Astrocyte (in vitro differentiated cells and primary cell): ENCODE measurements at regions not wholly inside any gene's neighbourhood (a gene's known extent, or its start where the extent isn't known, plus 50 kb on each side); places are given as distances from the start of the nearest gene placed in this dataset.

ENCODE experiments used
- DNase-seq: peaks from one replicate; pipeline ENCODE4 v3.0.0-alpha.2; 2010; ENCODE audit warnings: low read depth
- FAIRE-seq: peaks from 2 replicates; lab custom pipeline; 2011; peaks lifted over from hg19 to GRCh38; lab: Jason Lieb, UNC
- H2AFZ ChIP-seq: 2 replicates; pipeline ENCODE4 v1.6.0; 2012; ENCODE audit warnings: low read depth, low read length, inconsistent platforms
- H3K27ac ChIP-seq: 2 replicates; pipeline ENCODE4 v1.5.1; 2011; ENCODE audit warnings: low read depth, low read length, inconsistent platforms
- H3K27me3 ChIP-seq: 2 replicates; pipeline ENCODE4 v1.6.0; 2011; ENCODE audit warnings: low read length, inconsistent platforms; ENCODE audit not compliant: insufficient read depth
- H3K36me3 ChIP-seq: 2 replicates; pipeline ENCODE4 v1.5.1; 2011; ENCODE audit warnings: low read length, inconsistent platforms; ENCODE audit not compliant: insufficient read depth
- H3K4me1 ChIP-seq: 2 replicates; pipeline ENCODE4 v1.5.1; 2011; ENCODE audit warnings: low read length, inconsistent platforms; ENCODE audit not compliant: insufficient read depth
- H3K4me2 ChIP-seq: 2 replicates; pipeline ENCODE4 v1.6.0; 2012; ENCODE audit warnings: low read length, inconsistent platforms
- H3K4me3 ChIP-seq: 2 replicates; pipeline ENCODE4 v1.5.1; 2011; ENCODE audit warnings: low read depth, mild to moderate bottlenecking, low read length, inconsistent platforms; ENCODE audit not compliant: insufficient read depth
- H3K79me2 ChIP-seq: 2 replicates; pipeline ENCODE4 v1.6.0; 2012; ENCODE audit warnings: mild to moderate bottlenecking, low read length, inconsistent platforms; ENCODE audit not compliant: insufficient read depth
- H3K9ac ChIP-seq: 2 replicates; pipeline ENCODE4 v1.6.0; 2012; ENCODE audit warnings: mild to moderate bottlenecking, low read length, inconsistent platforms
- H3K9me3 ChIP-seq: 2 replicates; pipeline ENCODE4 v1.5.1; 2012; ENCODE audit warnings: low read depth, mild to moderate bottlenecking, low read length, inconsistent platforms; ENCODE audit not compliant: insufficient read depth
- H4K20me1 ChIP-seq: 2 replicates; pipeline ENCODE4 v1.6.0; 2012; ENCODE audit warnings: low read length, inconsistent platforms; ENCODE audit not compliant: insufficient read depth
- H3K27ac Mint-ChIP-seq: one replicate; pipeline ENCODE4 v1.8.0; 2021; ENCODE audit warnings: mild to moderate bottlenecking, mixed read lengths; ENCODE audit not compliant: unreplicated experiment
- H3K27me3 Mint-ChIP-seq: one replicate; pipeline ENCODE4 v1.8.0; 2021; ENCODE audit warnings: low read depth, mixed read lengths; ENCODE audit not compliant: unreplicated experiment
- H3K36me3 Mint-ChIP-seq: one replicate; pipeline ENCODE4 v1.8.0; 2021; ENCODE audit warnings: low read depth, mixed read lengths; ENCODE audit not compliant: unreplicated experiment
- H3K4me1 Mint-ChIP-seq: one replicate; pipeline ENCODE4 v1.8.0; 2021; ENCODE audit warnings: low read depth, mixed read lengths; ENCODE audit not compliant: unreplicated experiment
- H3K4me3 Mint-ChIP-seq: one replicate; pipeline ENCODE4 v1.8.0; 2021; ENCODE audit warnings: mild to moderate bottlenecking, moderate library complexity, mixed read lengths; ENCODE audit not compliant: unreplicated experiment
- H3K9me3 Mint-ChIP-seq: one replicate; pipeline ENCODE4 v1.8.0; 2021; ENCODE audit warnings: mild to moderate bottlenecking, mixed read lengths; ENCODE audit not compliant: unreplicated experiment
- EZH2 ChIP-seq: IDR thresholded peaks from 2 replicates; pipeline ENCODE4 v1.6.1; 2012; ENCODE audit warnings: mild to moderate bottlenecking, low read length, inconsistent platforms; ENCODE audit not compliant: insufficient read depth
- TF ChIP-seq, protein P1 (sequence below): IDR thresholded peaks from 2 replicates; pipeline ENCODE4 v1.5.1; 2011; ENCODE audit warnings: low read depth, mild to moderate bottlenecking, inconsistent platforms, low read length, moderate library complexity; ENCODE audit not compliant: insufficient read depth

DNA sequence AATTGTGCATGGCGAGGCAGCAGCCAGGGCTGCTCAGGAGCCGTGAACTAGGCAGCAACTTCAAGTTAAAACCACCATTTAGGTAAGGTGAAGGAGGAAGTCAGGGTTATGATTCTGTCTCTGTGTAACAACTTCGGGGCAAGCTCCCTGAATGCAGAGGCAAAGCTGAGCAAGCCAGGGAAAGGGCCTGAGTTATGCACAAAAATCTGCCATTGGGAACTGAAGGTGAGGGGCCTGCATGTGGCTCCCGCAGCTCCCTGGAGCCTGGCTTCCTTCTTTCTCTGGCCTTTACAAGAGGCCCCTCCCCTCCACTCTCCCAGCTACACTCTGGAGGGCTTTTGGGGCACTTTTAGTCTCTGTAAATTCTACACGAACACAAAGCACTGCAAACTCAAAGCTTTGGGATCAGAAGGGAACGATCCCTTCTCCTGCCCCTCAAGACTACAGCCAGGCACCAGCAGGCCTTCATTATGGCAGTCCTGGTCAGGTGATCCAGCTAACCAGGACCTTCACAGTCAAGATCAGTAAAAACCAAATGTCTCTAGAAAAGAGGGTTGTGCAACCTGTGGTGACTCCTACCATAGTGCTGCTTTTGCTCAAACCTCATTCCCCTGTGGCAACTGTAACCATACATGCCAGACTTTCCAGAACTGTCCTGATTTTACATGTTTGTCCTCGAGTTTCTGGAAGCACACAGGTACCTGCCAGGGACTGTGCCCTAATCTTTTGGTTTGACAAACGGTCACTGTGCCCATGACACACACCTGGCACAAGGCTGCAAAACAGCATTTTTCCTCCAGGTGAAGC, 67.2 kb upstream of the PTGR2 start:
- H3K36me3 Mint-ChIP-seq = peaks cover 4% of the 10 kb centered on the region
- no peaks in the 10 kb centered on the region for H3K9me3 ChIP-seq
- no peak for TF ChIP-seq EZH2
- TF ChIP-seq, protein P1, sequence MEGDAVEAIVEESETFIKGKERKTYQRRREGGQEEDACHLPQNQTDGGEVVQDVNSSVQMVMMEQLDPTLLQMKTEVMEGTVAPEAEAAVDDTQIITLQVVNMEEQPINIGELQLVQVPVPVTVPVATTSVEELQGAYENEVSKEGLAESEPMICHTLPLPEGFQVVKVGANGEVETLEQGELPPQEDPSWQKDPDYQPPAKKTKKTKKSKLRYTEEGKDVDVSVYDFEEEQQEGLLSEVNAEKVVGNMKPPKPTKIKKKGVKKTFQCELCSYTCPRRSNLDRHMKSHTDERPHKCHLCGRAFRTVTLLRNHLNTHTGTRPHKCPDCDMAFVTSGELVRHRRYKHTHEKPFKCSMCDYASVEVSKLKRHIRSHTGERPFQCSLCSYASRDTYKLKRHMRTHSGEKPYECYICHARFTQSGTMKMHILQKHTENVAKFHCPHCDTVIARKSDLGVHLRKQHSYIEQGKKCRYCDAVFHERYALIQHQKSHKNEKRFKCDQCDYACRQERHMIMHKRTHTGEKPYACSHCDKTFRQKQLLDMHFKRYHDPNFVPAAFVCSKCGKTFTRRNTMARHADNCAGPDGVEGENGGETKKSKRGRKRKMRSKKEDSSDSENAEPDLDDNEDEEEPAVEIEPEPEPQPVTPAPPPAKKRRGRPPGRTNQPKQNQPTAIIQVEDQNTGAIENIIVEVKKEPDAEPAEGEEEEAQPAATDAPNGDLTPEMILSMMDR = no peak
- peak overlapping the region; percentile 93 for H3K27ac Mint-ChIP-seq
- H3K36me3 ChIP-seq = no peaks in the 10 kb centered on the region
- DNase-seq = peak; percentile 55
- H3K4me3 Mint-ChIP-seq = peak overlapping the region; percentile 96
- H3K4me1 ChIP-seq = peaks cover 54% of the 10 kb centered on the region
- peaks cover 74% of the 10 kb centered on the region for H3K79me2 ChIP-seq
- H3K4me3 ChIP-seq = no peak overlapping the region
- peak overlapping the region; percentile 95 for H3K9ac ChIP-seq
- H3K27me3 Mint-ChIP-seq = no peaks in the 10 kb centered on the region
- peak overlapping the region; percentile 97 for H3K4me2 ChIP-seq
- peaks cover 42% of the 10 kb centered on the region for H4K20me1 ChIP-seq
- H3K27ac ChIP-seq = peak overlapping the region; percentile 92
- H2AFZ ChIP-seq = no peak overlapping the region
- no peaks in the 10 kb centered on the region for H3K27me3 ChIP-seq
- H3K9me3 Mint-ChIP-seq = no peaks in the 10 kb centered on the region
- peaks cover 47% of the 10 kb centered on the region for H3K4me1 Mint-ChIP-seq
- FAIRE-seq = no peak

DNA sequence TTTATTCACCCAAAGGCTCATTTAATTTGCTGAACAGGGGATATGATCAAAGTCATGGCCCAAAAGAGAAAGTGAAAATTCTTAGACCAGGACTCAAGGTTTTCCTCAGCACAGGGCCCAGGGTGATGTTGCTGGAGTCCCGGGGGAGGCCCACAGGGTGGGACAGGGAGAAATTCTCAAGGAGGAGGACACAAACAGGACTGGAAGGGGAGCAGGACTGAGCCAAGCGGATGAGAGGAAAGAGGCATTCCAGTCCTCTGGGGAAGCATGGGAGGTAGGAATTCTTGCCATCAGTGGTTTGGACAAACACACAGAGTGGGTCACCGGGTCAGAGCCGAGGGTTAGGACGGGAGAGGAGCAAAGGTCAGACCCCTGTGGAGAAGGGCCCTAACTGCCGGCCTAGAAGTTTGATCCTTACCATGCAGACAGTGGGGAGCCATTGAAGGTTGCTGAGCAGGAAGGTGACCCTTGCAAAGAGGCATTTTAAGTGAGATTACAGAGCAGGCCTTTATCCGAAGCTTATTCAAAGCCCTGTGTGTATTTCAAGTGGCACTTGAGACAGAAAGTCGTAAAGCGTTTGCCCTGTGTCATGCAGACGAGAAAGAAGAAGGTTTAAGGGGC, 68.4 kb upstream of the PTGR2 start:
- no peak for DNase-seq
- peak overlapping the region; percentile 77 for H3K4me3 Mint-ChIP-seq
- H4K20me1 ChIP-seq = peaks cover 49% of the 10 kb centered on the region
- H3K27ac ChIP-seq = no peak overlapping the region
- H3K36me3 Mint-ChIP-seq = peaks cover 4% of the 10 kb centered on the region
- H3K4me3 ChIP-seq = no peak overlapping the region
- H3K4me2 ChIP-seq = peak overlapping the region; percentile 3
- H3K4me1 ChIP-seq = peaks cover 43% of the 10 kb centered on the region
- H3K27me3 ChIP-seq = no peaks in the 10 kb centered on the region
- H3K36me3 ChIP-seq = no peaks in the 10 kb centered on the region
- H3K27ac Mint-ChIP-seq = peak overlapping the region; percentile 76
- no peaks in the 10 kb centered on the region for H3K9me3 ChIP-seq
- H2AFZ ChIP-seq = no peak overlapping the region
- FAIRE-seq = no peak
- no peaks in the 10 kb centered on the region for H3K9me3 Mint-ChIP-seq
- TF ChIP-seq EZH2 = no peak
- TF ChIP-seq, protein P1 = no peak
- peaks cover 35% of the 10 kb centered on the region for H3K4me1 Mint-ChIP-seq
- H3K79me2 ChIP-seq = peaks cover 76% of the 10 kb centered on the region
- H3K27me3 Mint-ChIP-seq = no peaks in the 10 kb centered on the region
- H3K9ac ChIP-seq = no peak overlapping the region

DNA sequence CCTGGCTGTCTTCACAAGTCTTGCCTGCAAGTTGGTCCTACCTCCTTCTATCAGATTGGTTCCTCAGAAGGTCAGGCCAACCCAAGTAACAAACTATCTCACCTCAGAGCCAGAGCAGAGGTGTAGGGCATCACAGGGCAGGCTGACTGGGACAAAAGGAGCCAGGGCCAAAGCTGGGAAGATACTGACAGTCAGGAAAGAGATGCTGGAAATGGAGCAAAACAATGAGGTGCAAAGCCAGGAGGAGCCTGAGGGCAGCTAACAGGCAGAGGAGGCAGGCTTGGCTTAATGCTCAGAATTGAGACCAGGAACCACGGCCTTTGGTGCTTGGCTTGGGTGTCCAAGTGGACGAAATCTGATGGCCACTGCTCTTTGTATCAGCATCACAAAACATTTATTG, 68.4 kb upstream of the PNMA1 start:
- no peak for FAIRE-seq
- H3K4me2 ChIP-seq = no peak overlapping the region
- DNase-seq = no peak
- H2AFZ ChIP-seq = no peak overlapping the region
- peaks cover 79% of the 10 kb centered on the region for H3K79me2 ChIP-seq
- no peaks in the 10 kb centered on the region for H3K36me3 ChIP-seq
- no peak for TF ChIP-seq EZH2
- TF ChIP-seq, protein P1 = no peak
- H3K36me3 Mint-ChIP-seq = peaks cover 4% of the 10 kb centered on the region
- H4K20me1 ChIP-seq = peaks cover 55% of the 10 kb centered on the region
- no peak overlapping the region for H3K4me3 ChIP-seq
- H3K9me3 Mint-ChIP-seq = no peaks in the 10 kb centered on the region
- H3K27ac ChIP-seq = no peak overlapping the region
- H3K27me3 Mint-ChIP-seq = no peaks in the 10 kb centered on the region
- H3K9ac ChIP-seq = no peak overlapping the region
- H3K4me3 Mint-ChIP-seq = peak overlapping the region; percentile 77
- peaks cover 37% of the 10 kb centered on the region for H3K4me1 ChIP-seq
- H3K4me1 Mint-ChIP-seq = peaks cover 33% of the 10 kb centered on the region
- no peaks in the 10 kb centered on the region for H3K9me3 ChIP-seq
- no peaks in the 10 kb centered on the region for H3K27me3 ChIP-seq
- H3K27ac Mint-ChIP-seq = peak overlapping the region; percentile 76
